ENCODE measurements at regions not wholly inside any gene's neighbourhood (a gene's known extent, or its start where the extent isn't known, plus 50 kb on each side); places are given as distances from the start of the nearest gene placed in this dataset.
"Not testable (repeated sequence)": the region's sequence is repeated elsewhere in the genome, so short reads cannot be mapped to it uniquely, and the experiment has no call there.

GRCh38 chr6:130507005-130507665 lies 141.3 kb downstream of the TMEM200A start:
- TF ChIP-seq CTCF (conservative IDR thresholded peaks at IDR 0.05 in 1 of 2, IDR thresholded peaks at IDR 0.05 in 1 of 2; ENCODE audit: low read depth in 1 of 2, low read length in 2 of 2); EZH2 (IDR thresholded peaks at IDR 0.05; ENCODE audit: low read length, missing control alignments): not testable (repeated sequence)
